ENCODE measurements at regions not wholly inside any gene's neighbourhood (a gene's known extent, or its start where the extent isn't known, plus 50 kb on each side); places are given as distances from the start of the nearest gene placed in this dataset.

- no peaks in the 10 kb centered on the region for H3K4me1 ChIP-seq (ENCODE audit: control insufficient read depth in 1 of 2, low read depth in 2 of 2)
- ATAC-seq (ENCODE audit: insufficient number of reproducible peaks, low FRiP score, low read depth) (no peak), DNase-seq (ENCODE audit: low spot score) (no peak)
- no peaks in the 10 kb centered on the region for H3K9me3 ChIP-seq
- TF ChIP-seq CTCF (IDR thresholded peaks at IDR 0.05) = no peak
- H3K36me3 ChIP-seq = no peaks in the 10 kb centered on the region
- H3K27me3 ChIP-seq (replicated peaks; ENCODE audit: insufficient read depth) = no peaks in the 10 kb centered on the region
- no peak overlapping the region for H3K27ac ChIP-seq
- no peak overlapping the region for H3K4me3 ChIP-seq
Measured at GRCh38 chrX:39556056-39556455, 541.7 kb downstream of the BCOR start.

GRCh38 chrX:39559229-39559628 is 538.5 kb downstream of the BCOR start:
- TF ChIP-seq CTCF (IDR thresholded peaks at IDR 0.05) = no peak
- H3K36me3 ChIP-seq = no peaks in the 10 kb centered on the region
- no peak overlapping the region for H3K27ac ChIP-seq
- no peaks in the 10 kb centered on the region for H3K9me3 ChIP-seq
- no peak for DNase-seq (ENCODE audit: low spot score)
- no peak for ATAC-seq (ENCODE audit: insufficient number of reproducible peaks, low FRiP score, low read depth)
- no peak overlapping the region for H3K4me3 ChIP-seq
- no peaks in the 10 kb centered on the region for H3K4me1 ChIP-seq (ENCODE audit: control insufficient read depth in 1 of 2, low read depth in 2 of 2)
- no peaks in the 10 kb centered on the region for H3K27me3 ChIP-seq (replicated peaks; ENCODE audit: insufficient read depth)

- no peak for DNase-seq (ENCODE audit: low spot score)
- no peak for TF ChIP-seq CTCF (IDR thresholded peaks at IDR 0.05)
Measured at GRCh38 chrX:39560271-39560670, 537.5 kb downstream of the BCOR start.

GRCh38 chrX:39563178-39563577 is 534.6 kb downstream of the BCOR start:
- no peaks in the 10 kb centered on the region for H3K36me3 ChIP-seq
- no peaks in the 10 kb centered on the region for H3K4me1 ChIP-seq (ENCODE audit: control insufficient read depth in 1 of 2, low read depth in 2 of 2)
- no peak overlapping the region for H3K4me3 ChIP-seq
- DNase-seq (ENCODE audit: low spot score) (no peak), ATAC-seq (ENCODE audit: insufficient number of reproducible peaks, low FRiP score, low read depth) (no peak)
- H3K27me3 ChIP-seq (replicated peaks; ENCODE audit: insufficient read depth) = no peaks in the 10 kb centered on the region
- TF ChIP-seq CTCF (IDR thresholded peaks at IDR 0.05) = no peak
- H3K27ac ChIP-seq = no peak overlapping the region
- no peaks in the 10 kb centered on the region for H3K9me3 ChIP-seq

More at GRCh38 chrX:39560271-39560670, 537.5 kb downstream of the BCOR start:
- ATAC-seq (ENCODE audit: insufficient number of reproducible peaks, low FRiP score, low read depth) = no peak
- H3K9me3 ChIP-seq = no peaks in the 10 kb centered on the region
- no peak overlapping the region for H3K4me3 ChIP-seq
- no peaks in the 10 kb centered on the region for H3K36me3 ChIP-seq
- H3K27ac ChIP-seq = no peak overlapping the region
- H3K27me3 ChIP-seq (replicated peaks; ENCODE audit: insufficient read depth) = no peaks in the 10 kb centered on the region
- H3K4me1 ChIP-seq (ENCODE audit: control insufficient read depth in 1 of 2, low read depth in 2 of 2) = no peaks in the 10 kb centered on the region

- no peaks in the 10 kb centered on the region for H3K36me3 ChIP-seq
- no peak for ATAC-seq (ENCODE audit: insufficient number of reproducible peaks, low FRiP score, low read depth)
- no peak overlapping the region for H3K27ac ChIP-seq
- no peak overlapping the region for H3K4me3 ChIP-seq
- no peaks in the 10 kb centered on the region for H3K27me3 ChIP-seq (replicated peaks; ENCODE audit: insufficient read depth)
- TF ChIP-seq CTCF (IDR thresholded peaks at IDR 0.05) = no peak
- no peaks in the 10 kb centered on the region for H3K4me1 ChIP-seq (ENCODE audit: control insufficient read depth in 1 of 2, low read depth in 2 of 2)
- no peak for DNase-seq (ENCODE audit: low spot score)
- H3K9me3 ChIP-seq = no peaks in the 10 kb centered on the region
Measured at GRCh38 chrX:39564751-39565150, 533.0 kb downstream of the BCOR start.
